Dermis microvascular lymphatic vessel endothelial cell (primary cell): ENCODE measurements at regions not wholly inside any gene's neighbourhood (a gene's known extent, or its start where the extent isn't known, plus 50 kb on each side); places are given as distances from the start of the nearest gene placed in this dataset.

Experiments used
- DNase-seq, 2 donors: peaks; one replicate each; pipeline versions ENCODE4 v3.0.0 to v3.0.0-alpha.2; 2010; ENCODE audit warnings: low read depth in 2 of 2

DNA sequence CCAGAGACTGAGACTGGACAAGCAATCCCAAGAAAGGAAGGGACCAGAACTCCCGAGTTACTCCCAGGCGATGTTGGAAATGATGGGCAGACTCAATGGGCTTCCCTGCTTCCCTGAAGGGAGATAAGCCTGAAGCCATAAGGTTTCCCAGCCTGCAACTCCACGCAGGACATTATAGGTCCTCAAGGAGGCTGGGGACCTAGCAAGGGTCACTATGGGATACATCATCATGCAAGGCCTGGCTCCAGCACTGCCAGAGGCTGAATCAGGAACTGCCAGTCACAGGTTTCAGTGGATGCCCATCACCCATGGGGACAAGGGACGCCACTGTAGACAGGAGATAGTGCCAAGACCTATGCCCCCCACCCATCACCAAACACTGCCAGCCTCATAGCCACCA is 338.7 kb downstream of the IRS2 start:
- no peak for DNase-seq

DNA sequence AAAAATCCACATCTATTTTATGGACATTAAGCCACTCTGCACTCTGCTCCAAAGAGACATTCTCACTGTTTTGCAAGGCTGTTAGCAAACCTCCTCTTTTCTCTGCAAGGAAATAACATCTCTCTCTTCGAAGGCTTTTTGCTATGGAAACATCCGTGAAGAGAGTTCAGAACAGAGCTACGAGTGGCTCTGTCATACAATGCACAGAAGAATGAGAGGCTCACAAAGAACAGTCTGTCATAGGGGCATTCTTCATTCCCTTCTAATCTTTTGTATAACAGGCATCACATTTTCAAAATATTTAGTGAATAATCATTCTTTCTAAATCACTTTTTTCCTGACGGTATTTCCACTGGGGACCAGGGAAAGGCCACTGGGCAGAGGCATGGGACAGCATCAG is 346.1 kb downstream of the IRS2 start:
- DNase-seq, result no peak

GRCh38 chr13:109439813-109440212 is 346.6 kb downstream of the IRS2 start:
- DNase-seq, result no peak

DNA sequence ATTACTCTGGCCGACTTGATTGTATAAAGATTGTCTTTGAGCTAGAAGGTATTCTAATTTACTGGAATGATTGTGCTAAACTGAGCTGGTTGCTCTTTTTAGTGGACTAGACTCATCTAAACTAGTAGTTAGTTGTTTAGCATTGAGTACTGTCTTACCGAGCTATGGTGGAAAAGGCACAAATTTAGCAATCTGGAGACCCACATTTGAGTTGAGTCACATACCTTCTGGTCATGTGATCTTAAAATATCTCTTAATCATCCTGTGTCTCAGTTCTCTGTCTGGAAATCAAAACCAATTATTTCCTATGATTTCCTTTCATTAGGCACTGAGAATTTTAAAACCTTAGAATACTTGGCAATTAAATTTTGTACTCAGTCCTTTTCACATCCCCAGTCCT is 349.5 kb downstream of the IRS2 start:
- DNase-seq, result no peak

DNA sequence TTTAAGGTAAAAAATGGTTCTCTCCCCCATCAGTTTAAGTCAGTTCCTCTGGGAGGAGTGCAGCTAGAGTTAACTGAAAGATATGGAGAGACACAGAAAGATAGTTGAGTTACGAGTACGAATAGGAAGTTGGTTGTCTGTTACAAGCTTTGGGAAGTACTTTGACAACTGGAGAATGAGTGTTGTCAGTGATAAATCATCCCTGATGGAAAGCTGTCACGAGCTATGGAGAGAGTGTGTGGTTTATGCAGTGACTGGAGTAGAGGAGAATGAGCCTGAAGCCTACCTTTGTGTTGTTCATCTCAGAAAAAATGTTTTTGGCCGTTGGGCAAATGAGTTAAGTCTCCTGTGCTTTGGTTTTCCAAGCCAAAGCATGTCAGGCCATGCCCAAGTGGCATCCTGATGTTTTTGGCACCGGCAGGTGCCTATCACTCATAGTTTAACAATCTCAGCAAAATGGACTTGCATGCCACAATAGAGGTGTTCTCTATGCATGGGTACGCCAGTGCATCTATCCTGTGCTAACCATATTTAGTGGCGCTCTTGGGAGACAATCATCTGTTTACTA is 350.2 kb downstream of the IRS2 start:
- no peak for DNase-seq

- no peak for DNase-seq
These were observed 355.2 kb downstream of the IRS2 start for GRCh38 chr13:109431217-109431616.

DNA sequence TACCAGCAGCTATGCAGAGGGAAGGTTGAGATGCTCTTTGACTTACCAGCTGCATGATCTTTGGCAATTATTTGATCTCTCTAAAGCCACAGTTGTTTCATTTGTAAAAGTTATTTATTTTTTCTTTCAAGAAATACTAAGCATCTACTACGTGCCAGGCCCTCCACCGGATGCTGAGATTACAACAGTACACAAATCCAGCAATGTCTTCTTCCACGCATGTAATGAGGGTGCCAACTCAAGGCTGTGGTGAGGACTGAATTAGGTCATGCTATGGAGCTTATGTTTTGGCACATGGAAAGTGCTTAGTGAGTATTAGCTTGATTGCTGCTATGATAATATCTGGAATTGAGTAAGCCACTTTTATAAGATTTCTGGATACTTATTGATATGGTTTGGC is 358.2 kb downstream of the IRS2 start:
- no peak for DNase-seq

- DNase-seq, result no peak
These were observed 358.7 kb downstream of the IRS2 start for GRCh38 chr13:109427695-109428094.

- DNase-seq, result no peak
These were observed 359.2 kb downstream of the IRS2 start for GRCh38 chr13:109427148-109427547.

DNA sequence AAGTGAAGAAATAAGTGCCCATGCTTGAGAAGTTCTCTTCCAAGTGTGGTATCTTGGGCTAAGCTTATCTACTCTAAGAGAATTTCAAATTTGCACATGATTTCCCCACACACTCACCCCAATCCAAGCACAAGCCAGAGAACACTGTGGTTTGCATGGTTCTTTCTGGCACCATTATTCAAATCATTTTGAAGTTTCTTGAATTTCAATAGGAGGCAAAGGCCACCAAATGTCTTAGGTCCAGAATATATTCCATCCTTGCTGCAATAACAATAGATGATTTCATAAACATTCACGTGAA is 359.7 kb downstream of the IRS2 start:
- no peak for DNase-seq

- DNase-seq, result no peak
These were observed 360.3 kb downstream of the IRS2 start for GRCh38 chr13:109425821-109426689.

DNA sequence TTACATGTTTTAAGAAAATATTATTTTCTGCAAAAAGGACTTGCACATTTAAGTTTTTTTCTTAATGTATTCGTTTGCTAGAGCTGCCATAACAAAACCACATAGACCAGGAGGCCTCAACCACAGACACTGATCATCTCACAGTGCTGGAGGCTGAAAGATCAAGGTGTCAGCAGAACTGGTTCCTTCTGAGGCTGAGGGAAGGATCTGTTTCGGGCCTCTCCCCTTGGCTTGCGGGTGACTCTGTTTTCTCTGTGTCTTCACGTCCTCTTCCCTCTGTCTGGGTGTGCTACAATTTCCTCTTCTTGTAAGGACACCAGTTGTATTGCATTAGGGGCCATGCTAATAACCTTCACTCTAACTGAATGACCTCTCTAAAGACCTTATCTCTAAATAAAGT is 364.2 kb downstream of the IRS2 start:
- no peak for DNase-seq

- no peak for DNase-seq
These were observed 366.5 kb downstream of the IRS2 start for GRCh38 chr13:109419896-109420295.

GRCh38 chr13:109418111-109418510 is 368.3 kb downstream of the IRS2 start:
- DNase-seq, result no peak

DNA sequence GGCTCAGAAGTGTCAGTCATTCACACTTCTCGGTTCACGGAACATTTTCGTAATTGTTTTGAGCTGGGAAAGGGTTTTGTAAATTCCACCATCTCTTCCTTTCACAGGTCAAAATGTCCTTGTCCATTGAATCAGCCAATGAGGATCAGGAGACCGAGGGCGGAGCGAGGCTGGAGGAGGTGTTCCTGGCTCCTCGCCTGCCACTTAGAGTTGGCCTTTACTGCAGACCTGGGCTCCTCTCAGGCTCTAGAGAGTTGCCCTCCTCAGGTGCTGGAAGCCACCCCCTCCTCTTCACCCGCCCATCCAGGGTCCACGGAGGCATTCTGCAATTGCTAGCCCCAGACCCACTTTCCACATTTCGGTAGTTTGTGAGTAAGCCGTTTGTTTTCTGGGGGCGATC is 370.4 kb downstream of the IRS2 start:
- no peak for DNase-seq

GRCh38 chr13:109415057-109415456 is 371.3 kb downstream of the IRS2 start:
- no peak for DNase-seq

GRCh38 chr13:109412283-109412901 is 374.0 kb downstream of the IRS2 start:
- DNase-seq, result no peak

DNA sequence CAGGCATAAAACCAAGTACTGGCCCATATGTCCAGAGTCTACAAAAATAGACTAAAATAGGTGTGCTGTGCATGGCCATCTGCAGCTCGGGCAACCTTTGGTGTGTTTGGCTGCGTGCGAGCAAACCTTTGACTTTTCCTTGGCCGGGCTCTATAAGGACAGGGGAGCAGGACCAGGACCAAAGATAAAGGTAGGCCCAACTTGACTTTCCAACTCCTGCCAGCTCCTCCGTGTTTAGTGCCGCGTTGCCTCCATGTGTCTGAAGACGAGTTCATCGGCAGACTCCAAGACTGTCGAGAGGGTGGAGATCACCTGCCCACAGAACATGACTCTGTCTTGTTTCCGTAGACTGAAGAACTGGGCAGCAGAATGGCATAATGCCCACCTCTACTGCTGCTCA is 375.5 kb downstream of the IRS2 start:
- no peak for DNase-seq

DNA sequence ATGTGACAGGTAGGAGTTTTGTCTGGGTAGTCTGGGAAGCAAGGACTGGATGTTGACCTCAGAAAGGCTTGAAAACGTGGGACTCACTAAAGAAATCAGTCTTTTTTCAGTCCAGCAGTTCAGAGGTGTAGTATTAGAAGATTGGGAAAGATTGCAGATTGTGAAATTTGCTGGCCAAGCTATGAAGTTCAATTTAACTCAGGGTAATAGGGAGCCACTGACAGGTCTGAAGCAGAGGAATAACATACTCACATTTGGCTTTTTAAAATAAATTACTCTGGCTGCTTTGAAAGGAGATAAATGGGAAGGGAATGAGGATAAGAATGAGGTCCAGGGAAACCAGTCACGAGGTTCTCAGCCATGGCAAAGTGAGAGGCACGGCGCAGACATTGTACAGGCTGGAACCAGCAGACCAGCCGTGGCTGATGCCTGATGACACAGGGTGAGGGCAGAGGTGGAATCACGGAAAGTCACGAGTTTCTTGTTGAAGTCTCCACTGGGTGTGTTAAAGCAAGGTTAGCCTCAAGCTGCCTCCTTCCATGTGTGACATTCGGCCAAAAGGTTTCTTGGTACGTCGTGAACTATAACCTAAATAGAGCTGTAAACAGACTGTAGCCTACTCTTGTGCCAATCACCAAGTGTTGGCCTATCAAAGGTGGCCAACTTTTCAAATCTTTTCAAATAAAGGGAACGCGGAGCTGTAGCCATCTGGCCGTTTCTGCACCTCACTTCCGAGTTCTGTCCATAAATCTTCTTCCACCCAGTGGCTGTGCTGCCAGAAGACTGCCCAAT is 377.6 kb downstream of the IRS2 start:
- no peak for DNase-seq

GRCh38 chr13:109406376-109406992 is 379.9 kb downstream of the IRS2 start:
- DNase-seq, result no peak

DNA sequence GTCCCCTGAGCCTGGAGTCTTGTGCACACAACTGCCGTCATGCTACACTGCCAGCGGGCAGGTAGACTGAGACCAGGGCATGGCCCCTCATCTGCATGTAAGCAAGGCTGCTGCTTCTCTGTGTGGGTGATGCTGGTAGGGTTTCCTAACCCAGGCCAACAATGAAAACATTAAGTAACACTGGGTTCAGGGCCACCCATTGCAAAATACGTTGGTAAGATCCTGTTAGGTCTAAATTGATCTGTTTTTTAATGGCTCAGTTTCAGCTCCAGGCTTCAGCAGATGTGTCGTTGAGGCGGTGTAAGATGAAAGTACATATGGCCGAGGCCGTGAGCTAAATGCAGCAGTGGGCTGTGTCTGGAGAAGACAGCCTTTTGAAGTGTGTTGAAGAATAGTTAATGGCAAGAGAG is 383.4 kb downstream of the IRS2 start:
- DNase-seq, result no peak

- DNase-seq, result no peak
These were observed 384.5 kb downstream of the IRS2 start for GRCh38 chr13:109401891-109402290.
